HG03520 (cell line): ENCODE measurements at regions not wholly inside any gene's neighbourhood (a gene's known extent, or its start where the extent isn't known, plus 50 kb on each side); places are given as distances from the start of the nearest gene placed in this dataset.
"Not testable (repeated sequence)": the region's sequence is repeated elsewhere in the genome, so short reads cannot be mapped to it uniquely, and the experiment has no call there.

Experiments used
- ATAC-seq: cut with Tn5 transposase; IDR thresholded peaks from one replicate; pipeline ENCODE4 v1.9.1; 2021; ENCODE audit warnings: mild to moderate bottlenecking, moderate library complexity; ENCODE audit not compliant: unreplicated experiment

DNA sequence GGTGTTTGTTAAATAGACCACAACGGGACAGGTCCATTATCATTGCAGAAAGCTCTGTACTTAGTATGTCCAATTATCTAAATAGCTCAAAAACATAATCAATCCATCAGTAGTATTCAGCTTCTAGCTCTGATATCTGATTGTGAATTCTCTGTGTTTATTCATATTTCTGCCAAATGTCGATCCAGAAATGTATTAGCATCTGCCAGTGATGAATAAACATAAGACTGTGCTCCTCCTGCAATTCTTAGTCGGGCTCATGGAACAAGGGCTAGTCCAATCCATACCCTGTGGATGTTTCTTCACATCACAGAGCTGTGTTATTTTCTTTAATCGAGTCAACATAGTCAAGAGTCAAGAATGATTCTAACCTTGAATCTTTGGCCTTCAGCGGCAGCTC lies 1612.1 kb upstream of the WWC1 start:
- no peak for ATAC-seq

DNA sequence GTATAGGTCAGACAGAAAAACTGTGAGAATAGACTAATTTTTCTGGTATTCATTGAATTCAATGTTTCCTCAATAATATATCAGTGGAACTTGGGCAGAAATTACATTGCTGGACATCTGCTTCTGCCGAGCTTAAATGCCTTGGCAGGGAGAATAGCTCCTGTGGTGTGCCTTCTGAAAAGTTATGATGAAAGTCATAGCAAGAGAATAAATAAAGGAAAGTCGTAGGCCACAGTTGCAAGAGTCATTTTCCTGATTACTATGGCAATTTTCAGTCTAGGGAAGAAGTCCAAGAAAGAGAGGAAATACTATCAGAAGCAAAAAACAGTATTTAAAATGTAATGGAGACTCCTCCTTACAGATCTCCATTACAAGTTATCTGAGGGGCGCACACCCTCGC lies 1596.1 kb upstream of the WWC1 start:
- no peak for ATAC-seq

DNA sequence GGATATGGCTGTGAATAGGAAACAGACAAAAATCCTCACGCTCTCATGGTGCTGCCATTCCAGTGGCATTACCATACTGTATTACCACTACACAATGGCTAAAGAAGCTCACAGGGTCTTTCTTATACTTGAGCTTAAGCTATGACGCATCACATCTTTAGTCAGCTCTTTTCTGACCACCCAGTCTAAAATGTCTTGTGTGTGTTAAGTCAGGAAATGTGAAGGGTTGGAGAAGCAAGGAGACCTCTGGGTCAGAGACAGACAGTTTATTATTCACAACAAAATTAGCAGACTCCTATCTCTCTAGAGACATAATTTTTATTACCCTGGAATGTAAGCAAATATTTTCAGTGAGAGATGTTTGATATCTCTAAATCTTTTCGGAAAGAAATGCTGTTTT lies 1583.2 kb upstream of the WWC1 start:
- ATAC-seq = no peak

DNA sequence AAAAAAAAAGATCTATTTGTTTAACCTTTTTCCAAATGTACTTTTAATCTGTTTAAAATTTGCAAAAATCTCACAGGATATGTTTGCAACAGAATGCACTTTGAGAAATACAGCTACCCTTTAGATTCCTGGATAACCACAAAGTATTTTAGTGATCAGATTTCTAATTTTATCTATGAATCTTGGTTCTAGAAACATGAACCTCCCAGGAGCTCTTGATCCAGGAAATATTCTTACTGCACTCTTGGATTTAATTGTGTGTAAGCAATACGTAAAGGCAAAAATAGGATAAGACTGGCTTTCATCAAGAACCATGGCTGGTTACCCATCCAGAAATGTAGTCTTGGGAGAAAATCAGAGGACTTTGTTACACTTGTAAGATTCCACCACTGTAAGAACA lies 1581.8 kb upstream of the WWC1 start:
- ATAC-seq = no peak

DNA sequence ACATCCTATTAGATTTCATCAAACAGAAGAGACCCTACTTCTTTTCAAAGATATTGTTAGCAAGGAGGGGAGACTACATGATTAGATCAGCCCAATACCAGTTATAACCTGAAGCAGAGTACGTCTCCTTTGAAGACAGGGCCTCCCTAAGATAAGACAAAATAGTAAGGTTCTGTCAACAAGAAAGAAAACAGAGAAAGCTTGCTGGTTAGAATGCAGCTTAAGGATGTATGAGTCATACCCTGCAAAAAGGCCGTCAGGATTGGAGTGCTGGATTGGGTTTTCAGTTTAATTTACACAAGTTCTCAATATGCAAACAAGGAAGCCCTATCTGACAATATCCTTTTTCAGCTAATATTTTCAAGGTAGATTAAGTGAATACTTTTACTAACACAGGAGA lies 1581.2 kb upstream of the WWC1 start:
- no peak for ATAC-seq

DNA sequence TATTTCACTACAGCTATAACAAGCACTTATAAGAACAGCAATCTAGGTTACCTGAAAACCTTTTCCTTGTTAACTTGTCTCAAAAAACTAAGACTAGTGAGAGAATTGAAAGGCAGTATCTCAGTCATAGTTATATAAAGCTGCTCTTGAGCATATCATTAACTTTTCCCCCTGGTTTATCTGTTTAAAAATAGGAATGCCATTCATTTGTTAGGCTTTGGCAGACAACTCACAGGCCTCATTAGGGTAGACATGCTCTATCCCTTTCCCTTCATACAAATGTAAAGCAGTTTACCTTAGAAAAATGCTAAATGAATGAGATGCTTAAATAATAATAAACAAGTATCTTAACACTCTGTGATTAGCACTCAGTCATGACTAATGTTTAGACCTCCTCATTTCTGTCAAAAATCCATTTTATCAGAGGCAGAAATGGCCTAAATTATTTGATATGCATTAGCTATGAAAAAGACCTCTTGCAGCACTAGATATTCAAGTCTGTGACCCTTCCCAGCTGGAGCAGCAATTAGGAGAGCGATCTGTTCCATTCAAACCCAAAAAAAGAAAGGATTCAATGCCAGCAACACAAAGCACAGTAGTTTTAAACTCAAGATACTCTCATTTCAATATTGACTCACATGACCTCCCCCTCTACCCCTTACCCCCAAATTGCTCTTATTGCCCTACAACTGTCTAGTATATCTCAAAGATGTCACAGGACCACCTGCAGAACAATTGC lies 1578.8 kb upstream of the WWC1 start:
- no peak for ATAC-seq

GRCh38 chr5:166713295-166713694 lies 1578.2 kb upstream of the WWC1 start:
- ATAC-seq = no peak

GRCh38 chr5:166716856-166717492 lies 1574.5 kb upstream of the WWC1 start:
- no peak for ATAC-seq

- ATAC-seq = no peak
These were observed 1571.5 kb upstream of the WWC1 start for GRCh38 chr5:166719991-166720390.

GRCh38 chr5:166722939-166723338 lies 1568.5 kb upstream of the WWC1 start:
- ATAC-seq = no peak

GRCh38 chr5:166724284-166724683 lies 1567.2 kb upstream of the WWC1 start:
- no peak for ATAC-seq

DNA sequence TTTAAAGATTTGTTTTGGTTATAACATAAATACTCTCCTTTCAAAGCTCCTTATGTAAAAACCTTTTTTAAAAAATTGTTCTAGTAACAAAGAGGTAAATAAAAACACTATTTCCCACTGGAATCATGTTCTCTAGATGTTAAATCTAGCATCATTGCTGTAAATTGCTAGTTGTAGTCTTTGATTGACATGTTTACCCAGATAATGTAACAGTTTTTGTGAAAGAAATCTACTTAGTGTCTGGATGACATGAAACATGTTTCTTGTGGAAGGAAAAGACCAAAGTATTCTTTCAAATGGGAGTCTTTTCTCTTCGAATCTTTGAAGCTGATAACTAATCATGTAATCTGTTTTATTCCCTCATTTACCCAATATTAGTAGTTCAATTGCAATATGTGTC lies 1565.9 kb upstream of the WWC1 start:
- ATAC-seq = no peak

GRCh38 chr5:166726406-166726805 lies 1565.0 kb upstream of the WWC1 start:
- ATAC-seq = no peak

- not testable (repeated sequence) for ATAC-seq
These were observed 1548.5 kb upstream of the WWC1 start for GRCh38 chr5:166742951-166743350.

- ATAC-seq = no peak
These were observed 1544.9 kb upstream of the WWC1 start for GRCh38 chr5:166746506-166746905.

DNA sequence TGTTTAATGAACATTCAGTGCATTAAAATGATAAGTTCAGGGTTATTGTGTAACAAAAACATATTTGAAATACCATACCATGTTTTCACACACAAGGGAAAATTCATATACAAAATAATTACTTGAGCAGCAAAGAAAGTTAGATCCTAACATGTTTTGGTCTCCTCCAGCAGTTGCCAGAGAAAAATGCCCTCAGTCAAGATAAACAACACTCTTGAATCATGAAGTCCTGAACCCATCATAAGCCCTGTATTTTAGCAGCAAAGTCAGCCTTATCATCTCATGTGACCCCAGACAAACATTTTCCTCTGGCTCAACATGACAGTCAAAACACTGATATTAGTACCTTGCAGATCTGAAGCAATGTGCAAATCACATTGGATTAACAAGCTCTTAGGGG lies 1541.1 kb upstream of the WWC1 start:
- ATAC-seq = no peak

- ATAC-seq = no peak
These were observed 1533.3 kb upstream of the WWC1 start for GRCh38 chr5:166758151-166758550.

GRCh38 chr5:166767858-166768257 lies 1523.6 kb upstream of the WWC1 start:
- ATAC-seq = no peak

GRCh38 chr5:166768536-166768935 lies 1522.9 kb upstream of the WWC1 start:
- ATAC-seq = no peak

DNA sequence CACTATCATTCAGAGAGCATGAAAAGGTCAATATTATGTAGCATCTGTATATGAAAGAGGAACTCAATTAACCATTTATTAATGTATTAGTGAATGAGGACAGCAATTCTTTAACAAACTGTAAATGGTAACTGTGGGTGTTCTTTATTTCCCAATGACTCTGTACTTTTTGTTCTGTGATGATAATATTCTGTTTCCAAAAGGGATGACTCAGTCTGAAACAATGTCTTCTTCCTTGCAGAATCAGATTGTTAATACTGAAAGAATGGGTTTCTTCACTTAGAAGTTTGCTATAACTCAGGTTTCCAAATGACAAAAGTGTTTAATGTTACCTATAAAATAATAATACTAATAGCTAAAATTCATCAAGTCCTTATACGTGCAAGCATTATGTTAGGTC lies 1518.7 kb upstream of the WWC1 start:
- ATAC-seq = no peak

DNA sequence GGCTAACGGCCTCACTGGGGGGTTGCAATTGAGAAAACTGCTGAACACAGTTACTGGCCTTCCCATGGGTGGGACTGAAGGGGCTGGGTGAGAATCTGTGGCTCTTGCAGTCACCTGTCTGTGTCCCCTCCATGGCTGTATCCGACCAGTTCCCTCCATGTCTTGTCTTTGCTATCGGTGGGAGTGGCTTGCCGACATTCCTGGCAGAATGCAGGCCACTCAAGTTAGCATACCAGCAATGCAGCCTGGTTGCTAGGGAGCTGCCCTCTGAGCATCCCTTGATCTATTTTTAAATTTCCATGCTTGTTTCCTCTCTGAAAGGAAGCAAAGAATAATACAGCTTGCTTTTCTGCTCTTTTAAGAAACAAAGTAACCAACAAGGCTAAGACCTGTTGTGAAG lies 1509.7 kb upstream of the WWC1 start:
- no peak for ATAC-seq

GRCh38 chr5:166784545-166785078 lies 1506.8 kb upstream of the WWC1 start:
- ATAC-seq = no peak

DNA sequence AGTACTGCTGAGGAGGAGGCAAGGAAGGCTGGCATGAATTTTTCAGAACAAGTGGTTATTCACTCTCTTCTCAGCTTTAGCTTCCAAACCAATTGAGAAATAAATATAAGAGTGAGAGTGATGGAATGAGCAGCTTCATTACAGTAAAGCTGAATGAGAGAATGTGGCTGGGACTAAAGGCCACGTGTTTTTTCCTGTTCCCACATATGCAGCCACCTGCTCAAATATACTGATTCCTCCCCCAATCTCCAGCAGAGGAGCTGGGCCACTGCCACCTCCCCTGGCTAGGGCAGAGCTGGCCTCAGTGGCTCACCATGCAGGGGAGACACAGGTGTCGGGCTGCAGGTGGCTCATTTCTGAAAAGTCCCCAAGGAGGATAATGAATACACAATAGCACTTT lies 1505.3 kb upstream of the WWC1 start:
- ATAC-seq = no peak
